ENCODE measurements at regions not wholly inside any gene's neighbourhood (a gene's known extent, or its start where the extent isn't known, plus 50 kb on each side); places are given as distances from the start of the nearest gene placed in this dataset.

- DNase-seq (ENCODE audit: low read depth, low spot score) (no peak), ATAC-seq (no peak)
- TF ChIP-seq, protein P1, sequence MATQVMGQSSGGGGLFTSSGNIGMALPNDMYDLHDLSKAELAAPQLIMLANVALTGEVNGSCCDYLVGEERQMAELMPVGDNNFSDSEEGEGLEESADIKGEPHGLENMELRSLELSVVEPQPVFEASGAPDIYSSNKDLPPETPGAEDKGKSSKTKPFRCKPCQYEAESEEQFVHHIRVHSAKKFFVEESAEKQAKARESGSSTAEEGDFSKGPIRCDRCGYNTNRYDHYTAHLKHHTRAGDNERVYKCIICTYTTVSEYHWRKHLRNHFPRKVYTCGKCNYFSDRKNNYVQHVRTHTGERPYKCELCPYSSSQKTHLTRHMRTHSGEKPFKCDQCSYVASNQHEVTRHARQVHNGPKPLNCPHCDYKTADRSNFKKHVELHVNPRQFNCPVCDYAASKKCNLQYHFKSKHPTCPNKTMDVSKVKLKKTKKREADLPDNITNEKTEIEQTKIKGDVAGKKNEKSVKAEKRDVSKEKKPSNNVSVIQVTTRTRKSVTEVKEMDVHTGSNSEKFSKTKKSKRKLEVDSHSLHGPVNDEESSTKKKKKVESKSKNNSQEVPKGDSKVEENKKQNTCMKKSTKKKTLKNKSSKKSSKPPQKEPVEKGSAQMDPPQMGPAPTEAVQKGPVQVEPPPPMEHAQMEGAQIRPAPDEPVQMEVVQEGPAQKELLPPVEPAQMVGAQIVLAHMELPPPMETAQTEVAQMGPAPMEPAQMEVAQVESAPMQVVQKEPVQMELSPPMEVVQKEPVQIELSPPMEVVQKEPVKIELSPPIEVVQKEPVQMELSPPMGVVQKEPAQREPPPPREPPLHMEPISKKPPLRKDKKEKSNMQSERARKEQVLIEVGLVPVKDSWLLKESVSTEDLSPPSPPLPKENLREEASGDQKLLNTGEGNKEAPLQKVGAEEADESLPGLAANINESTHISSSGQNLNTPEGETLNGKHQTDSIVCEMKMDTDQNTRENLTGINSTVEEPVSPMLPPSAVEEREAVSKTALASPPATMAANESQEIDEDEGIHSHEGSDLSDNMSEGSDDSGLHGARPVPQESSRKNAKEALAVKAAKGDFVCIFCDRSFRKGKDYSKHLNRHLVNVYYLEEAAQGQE (IDR thresholded peaks at IDR 0.05; ENCODE audit: insufficient read depth in 1 of 2, low read depth in 2 of 2, low read length in 1 of 2) = no peak
- TF ChIP-seq CTCF (IDR thresholded peaks at IDR 0.05) = no peak
- TF ChIP-seq POLR2AphosphoS5 (IDR thresholded peaks at IDR 0.05; ENCODE audit: low read depth, low read length) = no peak
- ChIA-PET CTCF (no interaction called here), POLR2A (no interaction called here)
- Histone ChIP-seq H3K9me3 (ENCODE audit: control insufficient read depth, insufficient read depth, low read depth, low read length) (no peaks in the 10 kb centered on the region), H3K27me3 (ENCODE audit: control insufficient read depth, insufficient read depth, low read length) (peaks cover 7% of the 10 kb centered on the region; the same call in 1 of the 2 replicates), H3K27ac (ENCODE audit: low read length) (no peak overlapping the region), H3K36me3 (ENCODE audit: control insufficient read depth, insufficient read depth, low read length) (no peaks in the 10 kb centered on the region), H3K4me3 (ENCODE audit: low read depth in 2 of 2, low read length in 2 of 2) (no peak overlapping the region), H3K4me1 (ENCODE audit: control insufficient read depth, insufficient read depth, low read length) (no peaks in the 10 kb centered on the region)
- no TSS peak for BruUV-seq (replicated peaks)
- intact Hi-C loops (cut with micrococcal nuclease; ENCODE audit: unreplicated experiment) (no loop called here), in situ Hi-C loops (cut with HindIII; ENCODE audit: low pct_unique_long_range_greater_than_20kb, low sequenced_read_pairs) (no loop called here)
Measured at GRCh38 chr5:38163636-38164237, 94.6 kb upstream of the EGFLAM start.

GRCh38 chr5:38162625-38163024 is 95.7 kb upstream of the EGFLAM start:
- no peaks in the 10 kb centered on the region for H3K36me3 ChIP-seq (ENCODE audit: control insufficient read depth, insufficient read depth, low read length)
- intact Hi-C loops (cut with micrococcal nuclease; ENCODE audit: unreplicated experiment) = no loop called here

More at GRCh38 chr5:38162625-38163024, 95.7 kb upstream of the EGFLAM start:
- no peaks in the 10 kb centered on the region for H3K4me1 ChIP-seq (ENCODE audit: control insufficient read depth, insufficient read depth, low read length)
- DNase-seq (ENCODE audit: low read depth, low spot score) (no peak), ATAC-seq (no peak)
- ChIA-PET POLR2A (no interaction called here), CTCF (no interaction called here)
- TF ChIP-seq POLR2AphosphoS5 (IDR thresholded peaks at IDR 0.05; ENCODE audit: low read depth, low read length) = no peak
- TF ChIP-seq SIN3A (IDR thresholded peaks at IDR 0.05; ENCODE audit: borderline replicate concordance, insufficient read depth, low read depth, low read length) = no peak
- no peak for TF ChIP-seq TCF7L2 (IDR thresholded peaks at IDR 0.05; ENCODE audit: low read depth, low read length)
- TF ChIP-seq CTCF (IDR thresholded peaks at IDR 0.05) = no peak
- TF ChIP-seq, protein P1 (IDR thresholded peaks at IDR 0.05; ENCODE audit: insufficient read depth in 1 of 2, low read depth in 2 of 2, low read length in 1 of 2) = no peak
- no TSS peak for BruUV-seq (replicated peaks)
- in situ Hi-C loops (cut with HindIII; ENCODE audit: low pct_unique_long_range_greater_than_20kb, low sequenced_read_pairs) = no loop called here
- peaks cover 4% of the 10 kb centered on the region for H3K27me3 ChIP-seq (ENCODE audit: control insufficient read depth, insufficient read depth, low read length)
- no peak overlapping the region for H3K4me3 ChIP-seq (ENCODE audit: low read depth in 2 of 2, low read length in 2 of 2)
- H3K9me3 ChIP-seq (ENCODE audit: control insufficient read depth, insufficient read depth, low read depth, low read length) = no peaks in the 10 kb centered on the region
- H3K27ac ChIP-seq (ENCODE audit: low read length) = no peak overlapping the region
